Thyroid gland (tissue), 4 donors: ENCODE measurements at regions not wholly inside any gene's neighbourhood (a gene's known extent, or its start where the extent isn't known, plus 50 kb on each side); places are given as distances from the start of the nearest gene placed in this dataset.
"Not testable (repeated sequence)": the region's sequence is repeated elsewhere in the genome, so short reads cannot be mapped to it uniquely, and the experiment has no call there.

Experiments used
- CTCF ChIP-seq, 6 experiments: fragments of 200-600 bp in 3 of 6; fragments of 450-650 bp in 3 of 6; sonication (generic) in 3 of 6; IDR thresholded peaks; one replicate each; pipeline ENCODE4 v1.5.1; 2016 to 2019; ENCODE audit warnings: antibody characterized with exemption in 6 of 6, mild to moderate bottlenecking in 2 of 6, inconsistent platforms in 1 of 6, moderate library complexity in 1 of 6
- POLR2A ChIP-seq, 2 donors: fragments of 450-650 bp; IDR thresholded peaks; one replicate each; pipeline ENCODE4 v1.6.1; 2017; ENCODE audit warnings: antibody characterized with exemption in 2 of 2, mild to moderate bottlenecking in 2 of 2, moderate library complexity in 1 of 2

GRCh38 chrY:16254551-16255295, 1625.3 kb downstream of the CDY2B start:
- TF ChIP-seq CTCF, POLR2A (IDR thresholded peaks at IDR 0.05): not testable (repeated sequence)
